Testis (tissue), 2 donors: ENCODE measurements at regions not wholly inside any gene's neighbourhood (a gene's known extent, or its start where the extent isn't known, plus 50 kb on each side); places are given as distances from the start of the nearest gene placed in this dataset.

Experiments used
- CTCF ChIP-seq, 3 experiments: fragments of 450-650 bp in 2 of 3; fragments of 200-600 bp in 1 of 3; sonication (generic) in 1 of 3; IDR thresholded peaks; one replicate each; pipeline ENCODE4 v1.5.1; 2016 to 2019; ENCODE audit warnings: antibody characterized with exemption in 3 of 3, mild to moderate bottlenecking in 2 of 3, moderate library complexity in 1 of 3
- POLR2A ChIP-seq: fragments of 450-650 bp; IDR thresholded peaks from one replicate; pipeline ENCODE4 v1.6.1; 2017; ENCODE audit warnings: antibody characterized with exemption, mild to moderate bottlenecking, moderate library complexity

- no peak for TF ChIP-seq POLR2A
- TF ChIP-seq CTCF (IDR thresholded peaks at IDR 0.05), result no peak
Measured at GRCh38 chr7:65302883-65303282, 70.8 kb upstream of the ZNF92 start.
